Suprapubic skin (tissue), 4 donors: ENCODE measurements at regions not wholly inside any gene's neighbourhood (a gene's known extent, or its start where the extent isn't known, plus 50 kb on each side); places are given as distances from the start of the nearest gene placed in this dataset.
A peak's percentile ranks its signal among the peaks of the same experiment; 100 is the strongest.

Source experiments
- DNase-seq, 2 donors: peaks; one replicate each; pipeline ENCODE4 v3.0.0-alpha.2; 2019; ENCODE audit warnings: low spot score in 2 of 2
- H3K27ac ChIP-seq: fragments of 200-600 bp; sonication (generic); one replicate; pipeline ENCODE4 v1.5.1; 2019
- H3K27me3 ChIP-seq: fragments of 200-600 bp; sonication (generic); one replicate; pipeline ENCODE4 v1.5.1; 2019
- H3K36me3 ChIP-seq: fragments of 200-600 bp; sonication (generic); one replicate; pipeline ENCODE4 v1.5.1; 2019
- H3K4me1 ChIP-seq: fragments of 200-600 bp; sonication (generic); one replicate; pipeline ENCODE4 v1.5.1; 2019
- H3K4me3 ChIP-seq: fragments of 200-600 bp; sonication (generic); one replicate; pipeline ENCODE4 v1.5.1; 2019; ENCODE audit warnings: mild to moderate bottlenecking
- H3K9me3 ChIP-seq: fragments of 200-600 bp; sonication (generic); one replicate; pipeline ENCODE4 v1.5.1; 2019
- CTCF ChIP-seq, 2 donors: fragments of 200-600 bp in 1 of 2; fragments of 450-650 bp in 1 of 2; sonication (generic) in 1 of 2; IDR thresholded peaks; one replicate each; pipeline ENCODE4 v1.5.1; 2016 to 2019; ENCODE audit warnings: antibody characterized with exemption in 2 of 2, mild to moderate bottlenecking in 1 of 2, moderate library complexity in 1 of 2
- EP300 ChIP-seq: sonication (generic); formaldehyde crosslinking; IDR thresholded peaks from one replicate; pipeline ENCODE4 v1.6.1; 2017; ENCODE audit warnings: antibody characterized with exemption
- POLR2A ChIP-seq, 2 donors: fragments of 450-650 bp; IDR thresholded peaks; one replicate each; pipeline ENCODE4 v1.6.1; 2017; ENCODE audit warnings: antibody characterized with exemption in 2 of 2, mild to moderate bottlenecking in 2 of 2, moderate library complexity in 2 of 2
- POLR2AphosphoS5 ChIP-seq, 3 donors: sonication (generic); formaldehyde crosslinking; IDR thresholded peaks; one replicate each; pipeline ENCODE4 v1.6.1; 2017; ENCODE audit warnings: antibody characterized with exemption in 3 of 3
- WGBS: methylation state at CpG from one replicate; pipeline ENCODE4 v1.1.5; 2018; 5-methylcytosine and 5-hydroxymethylcytosine counted together

- peak; percentile 41 to 67 for DNase-seq
- Histone ChIP-seq H3K27ac (no peak overlapping the region), H3K9me3 (no peaks in the 10 kb centered on the region), H3K4me3 (no peak overlapping the region), H3K27me3 (no peaks in the 10 kb centered on the region), H3K36me3 (no peaks in the 10 kb centered on the region), H3K4me1 (no peaks in the 10 kb centered on the region)
- TF ChIP-seq CTCF (IDR thresholded peaks at IDR 0.05): no peak
- no peak for TF ChIP-seq EP300
- WGBS: 93% methylated on average over 14 of the region's 30 CpGs
Measured at GRCh38 chr6:170102582-170103481, 188.0 kb downstream of the DLL1 start.

- Histone ChIP-seq H3K27me3 (peaks cover 6% of the 10 kb centered on the region), H3K4me1 (no peaks in the 10 kb centered on the region), H3K9me3 (no peaks in the 10 kb centered on the region), H3K27ac (no peak overlapping the region), H3K4me3 (no peak overlapping the region), H3K36me3 (no peaks in the 10 kb centered on the region)
- 81% methylated on average over 7 of the region's 7 CpGs for WGBS
- TF ChIP-seq POLR2A (IDR thresholded peaks at IDR 0.05) (no peak), EP300 (no peak), POLR2AphosphoS5 (IDR thresholded peaks at IDR 0.05) (no peak), CTCF (IDR thresholded peaks at IDR 0.05) (no peak)
- peak; percentile 25 to 55 for DNase-seq
Measured at GRCh38 chr6:170102038-170102437, 188.8 kb downstream of the DLL1 start.

- TF ChIP-seq POLR2A (IDR thresholded peaks at IDR 0.05): no peak
- TF ChIP-seq EP300: no peak
- TF ChIP-seq CTCF (IDR thresholded peaks at IDR 0.05): no peak
- TF ChIP-seq POLR2AphosphoS5 (IDR thresholded peaks at IDR 0.05): no peak
- peak; percentile 26 to 59 for DNase-seq
- WGBS: 92% methylated on average over 12 of the region's 17 CpGs
Measured at GRCh38 chr6:170101281-170102035, 189.4 kb downstream of the DLL1 start.

GRCh38 chr6:170100046-170100445, 190.8 kb downstream of the DLL1 start:
- no peaks in the 10 kb centered on the region for H3K9me3 ChIP-seq
- H3K27me3 ChIP-seq: peaks cover 14% of the 10 kb centered on the region
- WGBS: 66% methylated on average over 8 of the region's 8 CpGs
- H3K4me3 ChIP-seq: no peak overlapping the region
- TF ChIP-seq POLR2A (IDR thresholded peaks at IDR 0.05): no peak
- TF ChIP-seq POLR2AphosphoS5 (IDR thresholded peaks at IDR 0.05): no peak
- TF ChIP-seq EP300: no peak
- TF ChIP-seq CTCF (IDR thresholded peaks at IDR 0.05): no peak
- DNase-seq: peak in 1 of 2 donors; percentile 50
- no peak overlapping the region for H3K27ac ChIP-seq
- no peaks in the 10 kb centered on the region for H3K36me3 ChIP-seq
- no peaks in the 10 kb centered on the region for H3K4me1 ChIP-seq

More at GRCh38 chr6:170101281-170102035, 189.4 kb downstream of the DLL1 start:
- no peaks in the 10 kb centered on the region for H3K9me3 ChIP-seq
- H3K4me1 ChIP-seq: no peaks in the 10 kb centered on the region
- H3K4me3 ChIP-seq: no peak overlapping the region
- H3K27ac ChIP-seq: no peak overlapping the region
- H3K27me3 ChIP-seq: peaks cover 8% of the 10 kb centered on the region
- no peaks in the 10 kb centered on the region for H3K36me3 ChIP-seq

- Histone ChIP-seq H3K9me3 (no peaks in the 10 kb centered on the region), H3K27ac (no peak overlapping the region), H3K4me3 (no peak overlapping the region), H3K36me3 (no peaks in the 10 kb centered on the region), H3K4me1 (no peaks in the 10 kb centered on the region), H3K27me3 (peaks cover 14% of the 10 kb centered on the region)
- WGBS: 88% methylated on average over 11 of the region's 11 CpGs
- peak; percentile 6 to 53 for DNase-seq
- no peak for TF ChIP-seq EP300
- TF ChIP-seq POLR2AphosphoS5 (IDR thresholded peaks at IDR 0.05): no peak
- TF ChIP-seq POLR2A (IDR thresholded peaks at IDR 0.05): no peak
- no peak for TF ChIP-seq CTCF (IDR thresholded peaks at IDR 0.05)
Measured at GRCh38 chr6:170099387-170099786, 191.5 kb downstream of the DLL1 start.
